HEK293T (cell line): ENCODE measurements at regions not wholly inside any gene's neighbourhood (a gene's known extent, or its start where the extent isn't known, plus 50 kb on each side); places are given as distances from the start of the nearest gene placed in this dataset.

ENCODE experiments used
- BHLHE40 ChIP-seq: fragments of 450-650 bp; IDR thresholded peaks from 2 replicates; pipeline ENCODE4 v1.6.1; 2016; ENCODE audit warnings: mild to moderate bottlenecking, moderate library complexity, borderline replicate concordance
- ELF4 ChIP-seq: fragments of 450-650 bp; IDR thresholded peaks from 2 replicates; pipeline ENCODE4 v1.6.1; 2017; ENCODE audit warnings: antibody characterized with exemption
- FOXA1 ChIP-seq: fragments of 450-650 bp; IDR thresholded peaks from 2 replicates; pipeline ENCODE4 v1.6.1; 2016; ENCODE audit warnings: mild to moderate bottlenecking
- FOXK2 ChIP-seq: fragments of 450-650 bp; IDR thresholded peaks from 2 replicates; pipeline ENCODE4 v1.6.1; 2016; ENCODE audit warnings: mild to moderate bottlenecking
- FOXM1 ChIP-seq: fragments of 450-650 bp; IDR thresholded peaks from 2 replicates; pipeline ENCODE4 v1.6.1; 2017; ENCODE audit warnings: mild to moderate bottlenecking, borderline replicate concordance
- HDGF ChIP-seq: fragments of 450-650 bp; IDR thresholded peaks from 2 replicates; pipeline ENCODE4 v1.6.1; 2017; ENCODE audit warnings: antibody characterized with exemption, borderline replicate concordance
- LEF1 ChIP-seq: fragments of 450-650 bp; IDR thresholded peaks from 2 replicates; pipeline ENCODE4 v1.6.1; 2017; ENCODE audit warnings: mild to moderate bottlenecking, borderline replicate concordance
- SUZ12 ChIP-seq: fragments of 450-650 bp; IDR thresholded peaks from 2 replicates; pipeline ENCODE4 v1.6.1; 2016; ENCODE audit warnings: mild to moderate bottlenecking
- ZNF384 ChIP-seq: fragments of 450-650 bp; IDR thresholded peaks from 2 replicates; pipeline ENCODE4 v1.6.1; 2016
- TF ChIP-seq, protein P1 (sequence below): fragments of 450-650 bp; IDR thresholded peaks from 2 replicates; pipeline ENCODE4 v1.6.1; 2016

- TF ChIP-seq FOXM1 (no peak), ELF4 (no peak), FOXA1 (no peak), SUZ12 (no peak), HDGF (no peak), BHLHE40 (no peak), ZNF384 (no peak), LEF1 (no peak), FOXK2 (no peak)
- TF ChIP-seq, protein P1, sequence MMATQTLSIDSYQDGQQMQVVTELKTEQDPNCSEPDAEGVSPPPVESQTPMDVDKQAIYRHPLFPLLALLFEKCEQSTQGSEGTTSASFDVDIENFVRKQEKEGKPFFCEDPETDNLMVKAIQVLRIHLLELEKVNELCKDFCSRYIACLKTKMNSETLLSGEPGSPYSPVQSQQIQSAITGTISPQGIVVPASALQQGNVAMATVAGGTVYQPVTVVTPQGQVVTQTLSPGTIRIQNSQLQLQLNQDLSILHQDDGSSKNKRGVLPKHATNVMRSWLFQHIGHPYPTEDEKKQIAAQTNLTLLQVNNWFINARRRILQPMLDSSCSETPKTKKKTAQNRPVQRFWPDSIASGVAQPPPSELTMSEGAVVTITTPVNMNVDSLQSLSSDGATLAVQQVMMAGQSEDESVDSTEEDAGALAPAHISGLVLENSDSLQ: no peak
These were observed 62.3 kb upstream of the GATA2 start for GRCh38 chr3:128555098-128555825.
